ENCODE measurements at regions not wholly inside any gene's neighbourhood (a gene's known extent, or its start where the extent isn't known, plus 50 kb on each side); places are given as distances from the start of the nearest gene placed in this dataset.

- TF ChIP-seq, protein P1, sequence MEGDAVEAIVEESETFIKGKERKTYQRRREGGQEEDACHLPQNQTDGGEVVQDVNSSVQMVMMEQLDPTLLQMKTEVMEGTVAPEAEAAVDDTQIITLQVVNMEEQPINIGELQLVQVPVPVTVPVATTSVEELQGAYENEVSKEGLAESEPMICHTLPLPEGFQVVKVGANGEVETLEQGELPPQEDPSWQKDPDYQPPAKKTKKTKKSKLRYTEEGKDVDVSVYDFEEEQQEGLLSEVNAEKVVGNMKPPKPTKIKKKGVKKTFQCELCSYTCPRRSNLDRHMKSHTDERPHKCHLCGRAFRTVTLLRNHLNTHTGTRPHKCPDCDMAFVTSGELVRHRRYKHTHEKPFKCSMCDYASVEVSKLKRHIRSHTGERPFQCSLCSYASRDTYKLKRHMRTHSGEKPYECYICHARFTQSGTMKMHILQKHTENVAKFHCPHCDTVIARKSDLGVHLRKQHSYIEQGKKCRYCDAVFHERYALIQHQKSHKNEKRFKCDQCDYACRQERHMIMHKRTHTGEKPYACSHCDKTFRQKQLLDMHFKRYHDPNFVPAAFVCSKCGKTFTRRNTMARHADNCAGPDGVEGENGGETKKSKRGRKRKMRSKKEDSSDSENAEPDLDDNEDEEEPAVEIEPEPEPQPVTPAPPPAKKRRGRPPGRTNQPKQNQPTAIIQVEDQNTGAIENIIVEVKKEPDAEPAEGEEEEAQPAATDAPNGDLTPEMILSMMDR (IDR thresholded peaks at IDR 0.05; ENCODE audit: borderline replicate concordance, insufficient read depth, low read depth, low read length) = no peak
Observed at GRCh38 chr22:49325531-49326395, 501.9 kb downstream of the BRD1 start.

DNA sequence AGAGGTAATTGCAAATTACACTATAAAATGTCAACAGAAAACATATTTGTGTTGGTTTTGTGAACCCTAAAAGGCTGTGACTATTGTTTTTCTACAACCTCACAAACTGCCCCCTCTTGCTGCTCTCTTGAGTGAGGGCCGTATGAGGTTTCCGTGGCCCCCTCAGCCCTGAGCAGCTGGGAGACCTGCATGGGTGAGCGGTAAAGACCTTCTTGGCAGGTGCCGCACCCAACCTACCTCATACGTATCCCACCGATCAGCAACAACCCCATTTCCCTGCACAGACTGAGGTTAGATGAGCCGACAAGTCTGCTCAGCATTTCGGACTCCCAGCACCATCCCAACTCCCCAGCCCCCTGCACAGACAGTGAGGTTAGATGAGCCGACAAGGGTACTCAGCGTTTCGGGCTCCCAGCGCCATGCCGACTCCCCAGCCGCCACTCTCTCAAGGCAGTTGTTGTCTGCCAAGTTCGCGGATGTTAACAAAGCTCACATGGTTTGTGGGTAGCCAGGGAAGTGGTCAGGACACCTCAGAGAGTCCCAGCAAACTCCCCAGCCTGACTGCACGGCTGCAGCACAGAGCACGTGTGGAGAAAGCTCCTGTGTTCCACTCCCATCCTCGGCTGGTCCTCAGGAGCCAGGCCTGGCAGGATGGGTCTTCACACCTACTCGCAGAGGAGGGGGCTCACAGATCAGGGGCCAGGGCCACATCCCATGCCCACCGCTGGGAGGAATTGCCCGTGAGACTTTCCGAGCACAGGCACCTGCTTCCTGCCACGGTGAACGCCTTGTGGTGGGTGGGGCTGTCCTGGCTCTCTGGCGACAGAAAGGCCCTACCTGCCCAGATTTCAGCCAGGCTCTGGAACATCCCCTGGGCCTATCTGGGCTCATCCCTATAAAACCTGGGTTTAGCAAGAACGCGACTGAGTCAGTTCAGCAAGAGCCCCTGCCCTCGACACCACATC, 502.9 kb downstream of the BRD1 start:
- H3K4me3 ChIP-seq (ENCODE audit: low read depth, low read length) = no peak overlapping the region
- TF ChIP-seq, protein P1 (IDR thresholded peaks at IDR 0.05; ENCODE audit: borderline replicate concordance, insufficient read depth, low read depth, low read length) = no peak

More at GRCh38 chr22:49325531-49326395, 501.9 kb downstream of the BRD1 start:
- no peak overlapping the region for H3K4me3 ChIP-seq (ENCODE audit: low read depth, low read length)

DNA sequence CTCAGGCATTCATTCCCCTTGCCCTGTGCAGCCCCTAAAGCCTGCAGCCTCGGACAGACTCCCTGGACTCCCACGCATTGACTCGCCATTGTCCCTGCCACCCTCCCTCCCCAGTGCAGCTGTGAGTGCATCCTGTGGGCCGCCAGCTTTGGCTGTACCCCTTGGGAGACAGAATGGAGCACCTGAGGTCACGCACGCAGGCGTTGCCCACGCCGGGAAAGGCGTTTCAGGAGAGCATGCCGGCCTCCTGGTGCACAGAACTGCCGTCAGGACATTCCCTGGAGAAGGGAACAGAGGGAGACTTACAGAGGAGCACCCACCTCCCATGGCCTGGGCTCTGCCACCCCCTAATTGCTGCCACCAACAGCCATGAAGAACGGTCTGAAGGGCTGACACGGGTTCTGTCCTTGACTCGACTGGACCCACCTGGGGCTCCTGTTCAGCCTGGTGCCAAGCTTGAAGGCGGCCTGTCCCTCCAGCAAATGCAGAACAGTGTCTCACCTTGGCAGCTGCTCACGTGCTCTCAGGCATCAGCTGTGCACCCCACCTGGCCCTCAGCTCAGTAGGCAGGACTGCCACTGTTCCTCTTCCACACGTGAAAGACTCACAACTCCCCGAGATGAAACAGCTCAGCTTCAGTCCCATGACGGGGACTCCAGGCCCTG, 503.8 kb downstream of the BRD1 start:
- TF ChIP-seq, protein P1 (IDR thresholded peaks at IDR 0.05; ENCODE audit: borderline replicate concordance, insufficient read depth, low read depth, low read length) = no peak
- no peak overlapping the region for H3K4me3 ChIP-seq (ENCODE audit: low read depth, low read length)

DNA sequence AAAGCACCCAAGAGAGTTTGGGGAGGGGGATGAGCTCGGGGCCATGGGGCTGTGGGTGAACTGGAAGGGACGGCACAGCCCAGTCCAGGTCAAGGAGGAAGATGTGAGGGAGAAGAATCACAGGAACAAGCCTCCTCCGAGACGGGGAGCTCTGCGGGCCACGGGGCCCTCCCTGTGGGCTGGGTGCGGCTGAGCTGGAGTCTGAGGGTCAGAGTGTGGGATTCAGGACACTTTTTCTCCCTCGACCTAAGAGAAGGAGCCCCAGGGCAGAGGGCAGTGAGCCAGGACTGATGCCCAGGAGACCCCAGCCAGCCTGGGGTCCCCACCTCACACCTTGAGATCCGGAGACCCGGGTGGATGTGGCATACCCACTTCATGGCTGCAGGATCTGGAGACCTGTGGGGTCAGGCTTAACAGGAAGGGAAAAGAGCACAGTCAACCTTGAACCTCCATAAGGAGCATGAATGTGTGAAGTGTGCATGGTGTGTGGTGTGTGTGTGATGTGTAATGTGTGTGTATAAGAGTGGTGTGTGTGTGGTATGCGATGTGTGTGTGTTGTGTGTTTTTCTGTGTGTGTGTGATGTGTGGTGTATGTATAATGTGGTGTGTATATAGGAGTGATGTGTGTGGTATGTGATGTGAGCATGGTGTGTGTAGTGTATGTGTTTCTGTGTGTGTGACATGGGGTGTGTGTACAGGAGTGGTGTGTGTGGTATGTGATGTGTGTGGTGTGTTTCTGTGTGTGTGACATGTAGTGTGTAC, 504.6 kb downstream of the BRD1 start:
- no peak overlapping the region for H3K4me3 ChIP-seq (ENCODE audit: low read depth, low read length)
- TF ChIP-seq, protein P1 (IDR thresholded peaks at IDR 0.05; ENCODE audit: borderline replicate concordance, insufficient read depth, low read depth, low read length) = no peak

GRCh38 chr22:49322231-49322630, 505.4 kb downstream of the BRD1 start:
- TF ChIP-seq, protein P1 (IDR thresholded peaks at IDR 0.05; ENCODE audit: borderline replicate concordance, insufficient read depth, low read depth, low read length) = no peak
- no peak overlapping the region for H3K4me3 ChIP-seq (ENCODE audit: low read depth, low read length)

DNA sequence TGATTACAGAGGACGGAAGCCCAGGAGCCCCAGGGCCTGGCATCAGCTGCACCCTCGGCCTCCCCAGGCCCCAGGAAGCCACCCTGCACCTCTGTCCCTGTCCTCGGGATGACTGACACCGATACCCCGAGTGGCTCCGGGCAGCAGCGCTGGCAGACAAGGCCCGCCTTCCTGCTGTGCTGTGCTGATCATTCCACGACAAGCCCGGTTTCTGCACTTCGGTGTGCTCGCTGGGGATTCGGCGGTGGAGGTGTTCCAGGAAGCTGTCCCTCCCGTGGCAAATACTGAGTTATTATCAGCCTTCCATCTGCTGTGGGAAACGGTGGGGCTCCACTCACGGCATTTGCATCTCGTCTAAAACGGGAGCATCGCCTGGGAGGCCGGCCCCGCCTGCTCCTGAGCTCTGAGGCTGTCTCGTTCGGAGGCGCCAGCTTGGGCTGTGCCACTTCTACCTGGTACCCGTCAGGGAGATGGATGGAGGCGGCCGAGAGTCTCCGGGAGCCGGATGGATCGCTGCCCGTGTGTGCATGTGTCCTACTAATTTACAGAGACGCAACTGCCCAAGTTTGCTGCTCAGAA, 506.1 kb downstream of the BRD1 start:
- no peak overlapping the region for H3K4me3 ChIP-seq (ENCODE audit: low read depth, low read length)
- TF ChIP-seq, protein P1 (IDR thresholded peaks at IDR 0.05; ENCODE audit: borderline replicate concordance, insufficient read depth, low read depth, low read length) = no peak
